ENCODE measurements at regions not wholly inside any gene's neighbourhood (a gene's known extent, or its start where the extent isn't known, plus 50 kb on each side); places are given as distances from the start of the nearest gene placed in this dataset.

DNA sequence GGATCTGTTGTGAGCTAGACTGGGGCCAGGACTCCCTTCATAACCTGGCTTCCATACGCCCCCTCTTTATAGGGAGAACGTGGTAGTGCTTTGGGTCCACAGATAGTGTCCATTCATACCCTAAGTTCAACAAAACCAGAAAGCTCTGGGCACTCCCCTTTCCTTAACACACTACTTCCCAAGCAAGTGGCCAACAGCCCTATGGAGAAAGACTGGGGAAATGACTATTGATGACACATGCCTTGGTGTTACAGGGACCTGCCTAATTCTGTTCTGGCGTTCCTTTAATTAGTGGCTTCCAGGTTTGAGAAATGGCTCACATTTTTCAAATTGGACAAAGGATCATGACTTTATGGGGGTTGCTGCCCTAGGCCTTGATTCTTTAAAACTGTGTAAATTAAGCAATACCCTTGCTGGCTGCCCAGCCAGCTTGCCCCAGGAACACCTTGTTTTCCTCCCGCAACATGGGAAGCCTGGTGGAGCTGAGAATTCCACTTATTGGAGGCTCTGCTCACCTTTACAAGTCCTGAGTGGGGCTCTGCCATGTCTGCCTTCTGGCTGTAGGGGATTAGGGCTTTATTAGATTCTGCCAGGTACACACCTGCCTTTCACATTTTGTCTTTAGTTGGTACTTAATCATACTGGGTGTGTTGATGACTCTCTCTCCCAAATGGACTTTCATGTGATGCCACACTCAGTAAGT lies 61.1 kb downstream of the RGS12 start:
- DNase-seq (ENCODE audit: low read depth): no peak
- TF ChIP-seq, protein P1, sequence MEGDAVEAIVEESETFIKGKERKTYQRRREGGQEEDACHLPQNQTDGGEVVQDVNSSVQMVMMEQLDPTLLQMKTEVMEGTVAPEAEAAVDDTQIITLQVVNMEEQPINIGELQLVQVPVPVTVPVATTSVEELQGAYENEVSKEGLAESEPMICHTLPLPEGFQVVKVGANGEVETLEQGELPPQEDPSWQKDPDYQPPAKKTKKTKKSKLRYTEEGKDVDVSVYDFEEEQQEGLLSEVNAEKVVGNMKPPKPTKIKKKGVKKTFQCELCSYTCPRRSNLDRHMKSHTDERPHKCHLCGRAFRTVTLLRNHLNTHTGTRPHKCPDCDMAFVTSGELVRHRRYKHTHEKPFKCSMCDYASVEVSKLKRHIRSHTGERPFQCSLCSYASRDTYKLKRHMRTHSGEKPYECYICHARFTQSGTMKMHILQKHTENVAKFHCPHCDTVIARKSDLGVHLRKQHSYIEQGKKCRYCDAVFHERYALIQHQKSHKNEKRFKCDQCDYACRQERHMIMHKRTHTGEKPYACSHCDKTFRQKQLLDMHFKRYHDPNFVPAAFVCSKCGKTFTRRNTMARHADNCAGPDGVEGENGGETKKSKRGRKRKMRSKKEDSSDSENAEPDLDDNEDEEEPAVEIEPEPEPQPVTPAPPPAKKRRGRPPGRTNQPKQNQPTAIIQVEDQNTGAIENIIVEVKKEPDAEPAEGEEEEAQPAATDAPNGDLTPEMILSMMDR (IDR thresholded peaks at IDR 0.05; ENCODE audit: insufficient read depth, low read length, poor library complexity, severe bottlenecking): no peak
- H3K36me3 ChIP-seq (ENCODE audit: control insufficient read depth, insufficient read depth, low read length): no peaks in the 10 kb centered on the region
- H3K4me3 ChIP-seq (ENCODE audit: low read depth, low read length): no peak overlapping the region
- H3K27me3 ChIP-seq (ENCODE audit: control insufficient read depth, insufficient read depth, low read length): no peaks in the 10 kb centered on the region

DNA sequence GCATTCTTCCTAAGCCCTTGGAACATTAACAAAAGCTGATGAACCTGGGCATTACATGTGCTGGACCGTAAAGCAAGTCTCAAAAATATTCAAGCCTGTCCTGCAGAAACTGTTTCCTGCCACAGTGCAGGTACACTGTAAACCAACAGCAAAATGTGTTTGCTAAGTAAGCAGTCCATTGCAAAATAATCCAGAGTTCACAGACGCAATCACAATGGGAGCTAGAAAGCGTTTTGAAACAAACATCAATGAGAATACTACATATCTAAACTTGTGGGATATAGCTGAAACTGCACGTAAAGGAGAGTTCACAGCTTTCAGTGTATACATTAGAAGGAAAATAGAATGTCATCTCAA lies 61.6 kb downstream of the RGS12 start:
- Histone ChIP-seq H3K27me3 (ENCODE audit: control insufficient read depth, insufficient read depth, low read length) (no peaks in the 10 kb centered on the region), H3K4me3 (ENCODE audit: low read depth, low read length) (no peak overlapping the region), H3K36me3 (ENCODE audit: control insufficient read depth, insufficient read depth, low read length) (no peaks in the 10 kb centered on the region)
- DNase-seq (ENCODE audit: low read depth): no peak
- TF ChIP-seq, protein P1 (IDR thresholded peaks at IDR 0.05; ENCODE audit: insufficient read depth, low read length, poor library complexity, severe bottlenecking): no peak

DNA sequence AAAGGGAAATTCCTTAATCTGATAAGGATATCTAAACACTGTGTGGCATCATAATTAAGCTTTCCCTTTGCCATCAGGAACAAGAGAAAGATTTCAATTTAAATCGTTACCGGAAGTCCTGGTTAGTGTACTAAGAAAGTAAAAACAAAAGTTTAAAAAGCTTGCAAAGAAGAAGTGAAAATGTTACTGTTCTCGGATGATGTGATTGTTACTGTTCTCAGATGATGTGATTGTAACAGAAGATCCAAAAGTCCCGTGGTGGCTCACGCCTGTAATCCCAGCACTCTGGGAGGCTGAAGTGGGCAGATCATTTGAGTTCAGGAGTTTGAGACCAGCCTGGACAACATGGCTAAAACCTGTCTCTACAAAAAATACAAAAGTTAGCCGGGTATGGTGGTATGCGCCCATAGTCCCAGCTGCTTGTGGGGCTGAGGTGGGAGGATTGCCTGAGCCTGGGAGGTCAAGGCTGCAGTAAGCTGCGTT lies 62.5 kb downstream of the RGS12 start:
- TF ChIP-seq, protein P1 (IDR thresholded peaks at IDR 0.05; ENCODE audit: insufficient read depth, low read length, poor library complexity, severe bottlenecking): no peak
- no peak for DNase-seq (ENCODE audit: low read depth)

DNA sequence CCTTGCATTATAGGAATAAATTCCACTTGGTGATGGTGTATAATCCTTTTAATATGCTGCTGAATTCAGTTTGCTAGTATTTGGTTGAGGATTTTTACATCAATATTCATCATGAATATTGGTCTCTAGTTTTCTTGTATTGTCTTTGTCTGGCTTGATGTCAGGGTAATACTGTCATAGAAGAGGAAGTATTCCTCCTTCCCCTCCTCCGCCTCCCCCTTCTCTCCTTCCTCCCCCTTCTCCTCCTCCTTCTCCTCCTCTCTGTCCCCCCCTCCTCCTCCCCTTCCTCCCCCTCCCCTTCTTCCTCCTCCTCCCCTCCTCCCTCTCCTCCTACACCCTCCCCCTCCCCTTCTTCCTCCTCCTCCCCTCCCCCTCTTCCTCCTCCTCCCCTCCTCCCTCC lies 65.8 kb downstream of the RGS12 start:
- DNase-seq (ENCODE audit: low read depth): no peak
- H3K4me3 ChIP-seq (ENCODE audit: low read depth, low read length): no peak overlapping the region
- H3K36me3 ChIP-seq (ENCODE audit: control insufficient read depth, insufficient read depth, low read length): no peaks in the 10 kb centered on the region
- no peaks in the 10 kb centered on the region for H3K27me3 ChIP-seq (ENCODE audit: control insufficient read depth, insufficient read depth, low read length)
- TF ChIP-seq, protein P1 (IDR thresholded peaks at IDR 0.05; ENCODE audit: insufficient read depth, low read length, poor library complexity, severe bottlenecking): no peak

More for the DNA sequence above, 62.5 kb downstream of the RGS12 start:
- no peak overlapping the region for H3K4me3 ChIP-seq (ENCODE audit: low read depth, low read length)
- H3K27me3 ChIP-seq (ENCODE audit: control insufficient read depth, insufficient read depth, low read length): no peaks in the 10 kb centered on the region
- no peaks in the 10 kb centered on the region for H3K36me3 ChIP-seq (ENCODE audit: control insufficient read depth, insufficient read depth, low read length)

DNA sequence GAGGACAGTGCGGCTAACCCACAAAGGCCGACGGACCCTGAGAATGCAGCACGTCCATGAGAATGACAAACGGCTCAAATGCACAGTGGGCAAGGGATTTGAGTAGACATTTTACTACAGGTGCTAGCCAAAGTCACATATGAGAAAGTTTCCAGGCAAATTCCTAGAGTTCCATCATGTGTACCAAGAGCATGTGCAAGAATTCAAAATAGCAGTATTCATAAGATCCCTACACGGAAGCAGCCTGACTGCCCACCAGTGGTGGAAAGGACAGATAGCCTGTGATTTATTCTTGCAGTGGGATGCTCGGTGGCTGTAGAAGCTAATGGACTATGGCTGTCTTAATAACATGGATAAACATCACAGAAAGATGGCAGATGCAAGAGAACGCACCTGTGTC lies 68.0 kb downstream of the RGS12 start:
- H3K4me3 ChIP-seq (ENCODE audit: low read depth, low read length): no peak overlapping the region
- TF ChIP-seq, protein P1 (IDR thresholded peaks at IDR 0.05; ENCODE audit: insufficient read depth, low read length, poor library complexity, severe bottlenecking): no peak
- no peaks in the 10 kb centered on the region for H3K36me3 ChIP-seq (ENCODE audit: control insufficient read depth, insufficient read depth, low read length)
- no peak for DNase-seq (ENCODE audit: low read depth)
- H3K27me3 ChIP-seq (ENCODE audit: control insufficient read depth, insufficient read depth, low read length): no peaks in the 10 kb centered on the region

DNA sequence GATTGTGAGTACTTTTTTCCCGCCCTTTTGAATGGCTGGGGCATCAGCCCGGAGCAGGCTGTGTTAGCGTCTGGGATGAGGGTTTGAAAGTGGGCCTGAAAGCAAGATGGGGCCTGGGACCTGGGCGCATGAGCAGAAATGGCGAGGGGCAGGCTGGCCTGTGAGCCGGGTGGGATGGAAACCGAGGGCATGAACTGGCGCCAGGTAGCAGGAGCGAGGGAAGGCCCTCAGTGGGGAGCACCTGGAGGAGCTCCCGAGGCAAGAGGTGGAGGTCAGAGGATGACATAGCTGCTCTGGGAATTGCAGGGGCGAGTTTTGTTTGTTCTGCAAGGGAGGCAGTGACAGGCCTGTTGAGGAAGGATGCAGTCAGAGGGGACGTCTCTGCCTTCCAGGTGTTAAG lies 68.6 kb downstream of the RGS12 start:
- TF ChIP-seq, protein P1 (IDR thresholded peaks at IDR 0.05; ENCODE audit: insufficient read depth, low read length, poor library complexity, severe bottlenecking): no peak
- DNase-seq (ENCODE audit: low read depth): no peak
- H3K4me3 ChIP-seq (ENCODE audit: low read depth, low read length): no peak overlapping the region
- no peaks in the 10 kb centered on the region for H3K27me3 ChIP-seq (ENCODE audit: control insufficient read depth, insufficient read depth, low read length)
- H3K36me3 ChIP-seq (ENCODE audit: control insufficient read depth, insufficient read depth, low read length): no peaks in the 10 kb centered on the region
